Stomach (tissue), 4 donors: ENCODE measurements at regions not wholly inside any gene's neighbourhood (a gene's known extent, or its start where the extent isn't known, plus 50 kb on each side); places are given as distances from the start of the nearest gene placed in this dataset.

Experiments
- EP300 ChIP-seq: sonication (generic); formaldehyde crosslinking; IDR thresholded peaks from one replicate; pipeline ENCODE4 v1.6.1; 2017; ENCODE audit warnings: antibody characterized with exemption
- POLR2A ChIP-seq, 4 donors: fragments of 450-650 bp; IDR thresholded peaks; one replicate each; pipeline ENCODE4 v1.6.1; 2016; ENCODE audit warnings: antibody characterized with exemption in 4 of 4, control low read depth in 2 of 4, mild to moderate bottlenecking in 1 of 4, moderate library complexity in 1 of 4
- POLR2AphosphoS5 ChIP-seq, 3 donors: sonication (generic); formaldehyde crosslinking; IDR thresholded peaks; one replicate each; pipeline ENCODE4 v1.6.1; 2016; ENCODE audit warnings: antibody characterized with exemption in 3 of 3
- TF ChIP-seq, protein P1 (sequence below), 7 experiments: fragments of 450-650 bp in 4 of 7; fragments of 200-600 bp in 3 of 7; sonication (generic) in 3 of 7; IDR thresholded peaks; one replicate each; pipeline ENCODE4 v1.5.1; 2016 to 2019; ENCODE audit warnings: antibody characterized with exemption in 7 of 7, control low read depth in 2 of 7, mild to moderate bottlenecking in 1 of 7

GRCh38 chr4:148686449-148686848 lies 244.2 kb upstream of the NR3C2 start:
- TF ChIP-seq POLR2AphosphoS5 (IDR thresholded peaks at IDR 0.05), result no peak
- no peak for TF ChIP-seq EP300
- TF ChIP-seq POLR2A (IDR thresholded peaks at IDR 0.05), result no peak
- TF ChIP-seq, protein P1, sequence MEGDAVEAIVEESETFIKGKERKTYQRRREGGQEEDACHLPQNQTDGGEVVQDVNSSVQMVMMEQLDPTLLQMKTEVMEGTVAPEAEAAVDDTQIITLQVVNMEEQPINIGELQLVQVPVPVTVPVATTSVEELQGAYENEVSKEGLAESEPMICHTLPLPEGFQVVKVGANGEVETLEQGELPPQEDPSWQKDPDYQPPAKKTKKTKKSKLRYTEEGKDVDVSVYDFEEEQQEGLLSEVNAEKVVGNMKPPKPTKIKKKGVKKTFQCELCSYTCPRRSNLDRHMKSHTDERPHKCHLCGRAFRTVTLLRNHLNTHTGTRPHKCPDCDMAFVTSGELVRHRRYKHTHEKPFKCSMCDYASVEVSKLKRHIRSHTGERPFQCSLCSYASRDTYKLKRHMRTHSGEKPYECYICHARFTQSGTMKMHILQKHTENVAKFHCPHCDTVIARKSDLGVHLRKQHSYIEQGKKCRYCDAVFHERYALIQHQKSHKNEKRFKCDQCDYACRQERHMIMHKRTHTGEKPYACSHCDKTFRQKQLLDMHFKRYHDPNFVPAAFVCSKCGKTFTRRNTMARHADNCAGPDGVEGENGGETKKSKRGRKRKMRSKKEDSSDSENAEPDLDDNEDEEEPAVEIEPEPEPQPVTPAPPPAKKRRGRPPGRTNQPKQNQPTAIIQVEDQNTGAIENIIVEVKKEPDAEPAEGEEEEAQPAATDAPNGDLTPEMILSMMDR (IDR thresholded peaks at IDR 0.05), result no peak
